DMS153 (cell line): ENCODE measurements at regions not wholly inside any gene's neighbourhood (a gene's known extent, or its start where the extent isn't known, plus 50 kb on each side); places are given as distances from the start of the nearest gene placed in this dataset.
"Not testable (repeated sequence)": the region's sequence is repeated elsewhere in the genome, so short reads cannot be mapped to it uniquely, and the experiment has no call there.

Experiments
- DNase-seq: peaks from one replicate; lab custom pipeline; 2025; lab: John Stamatoyannopoulos, UW

- no peak for DNase-seq
Measured at GRCh38 chr2:7849531-7849930, 832.3 kb upstream of the ID2 start.

GRCh38 chr2:7852546-7852945, 829.3 kb upstream of the ID2 start:
- no peak for DNase-seq

GRCh38 chr2:7857904-7858303, 824.0 kb upstream of the ID2 start:
- no peak for DNase-seq

- DNase-seq, result no peak
Measured at GRCh38 chr2:7858624-7859023, 823.2 kb upstream of the ID2 start.

- DNase-seq, result no peak
Measured at GRCh38 chr2:7860693-7861092, 821.2 kb upstream of the ID2 start.

DNA sequence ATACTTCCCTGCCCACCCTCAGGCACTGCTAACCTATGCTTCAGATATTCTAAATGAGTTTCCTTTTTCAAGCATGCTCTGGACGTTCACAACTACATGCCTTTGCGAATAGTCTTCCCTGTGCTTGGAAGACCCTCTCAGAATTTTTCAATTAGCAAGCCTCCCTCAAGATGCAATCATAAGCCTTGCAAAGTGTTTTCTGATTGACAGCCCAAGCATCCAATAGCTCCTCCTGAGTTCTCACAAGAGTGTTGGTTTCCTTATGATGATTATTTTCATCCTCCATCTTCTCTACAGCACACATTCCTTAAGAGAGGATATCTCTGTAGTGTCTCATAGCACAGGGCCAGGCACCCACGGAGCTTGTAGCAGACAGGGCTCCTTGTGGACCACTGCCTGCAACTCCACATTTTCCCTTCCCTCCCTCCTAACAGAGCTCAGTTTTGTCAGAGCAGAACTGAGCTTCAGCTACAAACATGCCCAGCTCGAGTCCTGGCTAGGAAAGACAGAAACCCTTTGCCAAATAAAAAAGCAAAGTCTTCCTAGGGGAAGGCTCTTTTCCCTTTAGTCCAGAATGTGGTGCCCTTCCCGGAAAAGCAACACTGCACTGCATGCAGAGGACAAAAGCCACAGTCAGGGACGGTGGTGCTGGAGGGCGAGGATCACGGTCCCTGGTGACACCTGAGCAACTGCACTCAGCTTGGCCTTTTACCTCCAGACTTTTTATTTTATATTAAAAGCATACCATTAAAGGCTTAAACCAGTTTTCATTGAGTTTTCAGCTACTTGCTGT, 819.8 kb upstream of the ID2 start:
- no peak for DNase-seq

DNA sequence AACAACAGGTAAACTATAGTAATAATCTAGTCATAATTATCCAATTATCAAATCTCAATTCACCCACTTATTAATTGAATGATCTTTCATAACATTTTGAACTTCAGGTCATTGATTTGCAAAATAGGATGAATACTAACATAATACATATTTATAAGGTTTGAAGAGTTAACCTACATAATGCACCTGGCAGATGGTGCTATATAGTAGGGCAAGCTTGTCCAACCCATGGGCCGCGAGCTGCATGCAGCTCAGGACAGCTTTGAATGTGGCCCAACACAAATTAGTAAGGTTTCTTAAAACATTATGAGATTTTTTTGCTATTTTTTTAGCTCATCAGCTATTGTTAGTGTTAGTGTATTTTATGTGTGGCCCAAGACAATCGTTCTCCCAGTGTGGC, 815.8 kb upstream of the ID2 start:
- no peak for DNase-seq

DNA sequence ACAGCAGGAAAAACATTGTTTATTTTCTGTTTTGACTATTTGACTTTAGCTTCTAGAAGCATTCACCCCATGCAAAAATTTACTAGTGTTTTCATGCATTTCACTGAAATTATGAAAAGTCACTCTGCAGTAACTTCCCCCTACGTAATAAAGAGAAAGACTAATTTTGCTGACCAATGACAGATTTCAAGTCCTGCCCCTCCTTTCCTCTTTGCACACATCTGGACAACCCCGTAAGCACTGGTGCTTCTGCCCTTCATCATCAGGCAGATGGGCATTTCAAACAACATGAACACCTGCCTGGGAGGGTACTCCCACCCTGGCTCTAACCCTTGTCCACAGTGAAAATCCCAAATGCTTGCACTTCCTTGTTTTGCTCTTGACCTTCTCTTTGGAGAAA, 815.0 kb upstream of the ID2 start:
- no peak for DNase-seq

DNA sequence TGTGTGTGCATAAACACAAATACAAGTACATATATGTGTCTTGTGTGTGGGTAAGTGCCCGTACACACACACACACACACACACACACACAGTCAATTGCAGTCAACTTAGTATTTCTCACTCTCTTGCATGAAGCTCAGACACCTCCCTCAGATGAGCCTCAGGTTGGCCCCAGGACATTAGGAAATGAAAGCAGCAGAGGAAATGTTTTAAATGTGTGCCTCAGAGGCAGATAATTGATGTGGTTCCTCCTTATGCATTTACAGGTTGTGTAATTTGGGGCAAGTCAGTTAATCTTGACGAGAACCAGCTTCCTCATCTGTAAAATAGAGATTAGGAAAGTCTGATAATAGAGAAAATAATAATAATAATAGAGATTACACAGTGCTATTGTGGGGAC, 814.0 kb upstream of the ID2 start:
- no peak for DNase-seq

GRCh38 chr2:7868836-7869235, 813.0 kb upstream of the ID2 start:
- no peak for DNase-seq

GRCh38 chr2:7876445-7876844, 805.4 kb upstream of the ID2 start:
- not testable (repeated sequence) for DNase-seq

DNA sequence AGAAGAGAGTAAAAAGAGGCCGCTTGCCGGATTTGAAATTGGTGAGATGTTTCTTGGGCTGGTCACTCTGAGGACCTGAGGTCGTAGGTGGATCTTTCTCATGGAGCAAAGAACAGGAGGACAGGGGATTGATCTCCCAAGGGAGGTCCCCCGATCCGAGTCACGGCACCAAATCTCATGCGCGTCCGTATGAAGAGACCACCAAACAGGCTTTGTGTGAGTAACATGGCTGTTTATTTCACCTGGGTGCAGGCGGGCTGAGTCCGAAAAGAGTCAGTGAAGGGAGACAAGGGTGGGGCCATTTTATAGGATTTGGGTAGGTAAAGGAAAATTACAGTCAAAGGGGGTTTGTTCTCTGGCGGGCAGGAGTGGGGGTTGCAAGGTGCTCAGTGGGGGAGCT, 803.6 kb upstream of the ID2 start:
- not testable (repeated sequence) for DNase-seq

- DNase-seq, result no peak
Measured at GRCh38 chr2:7878786-7879482, 802.9 kb upstream of the ID2 start.

DNA sequence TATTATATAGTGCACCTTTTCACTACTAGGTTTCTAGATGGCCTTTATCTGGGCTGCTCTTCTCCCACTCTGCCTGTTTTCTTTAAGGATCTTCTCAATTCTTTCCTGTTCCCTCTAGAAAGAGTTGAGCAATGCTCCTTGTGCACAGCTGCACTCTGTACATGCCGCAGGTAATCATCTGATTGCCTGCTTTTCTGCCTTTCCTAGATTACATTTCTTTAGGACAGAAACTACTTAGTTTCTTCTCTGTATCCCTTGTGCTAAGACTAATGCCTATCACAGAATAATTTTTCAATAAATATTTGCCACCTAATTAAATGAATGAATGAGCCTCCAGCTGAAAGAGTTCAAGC, 802.4 kb upstream of the ID2 start:
- DNase-seq, result no peak

DNA sequence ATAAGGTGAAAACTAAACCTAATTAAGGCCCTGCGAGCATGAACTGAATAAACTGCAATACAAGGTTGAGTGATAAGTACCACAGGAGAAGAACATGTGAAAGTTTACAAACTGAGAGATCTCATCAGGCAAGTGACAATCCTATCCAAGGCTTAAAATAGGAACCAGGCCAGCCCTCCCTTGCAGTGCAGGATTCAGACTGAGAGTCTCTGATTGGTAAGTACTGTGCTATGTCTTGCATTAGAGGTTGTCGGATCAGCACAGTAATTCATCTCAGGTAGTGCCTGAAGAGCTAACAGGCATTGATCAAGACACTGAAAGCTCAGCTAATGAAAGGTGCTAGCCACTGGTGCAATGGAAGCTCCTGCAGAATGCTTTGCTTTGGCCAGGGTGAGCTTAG, 801.7 kb upstream of the ID2 start:
- DNase-seq, result no peak

GRCh38 chr2:7880566-7880965, 801.3 kb upstream of the ID2 start:
- no peak for DNase-seq

- no peak for DNase-seq
Measured at GRCh38 chr2:7881063-7881462, 800.8 kb upstream of the ID2 start.

DNA sequence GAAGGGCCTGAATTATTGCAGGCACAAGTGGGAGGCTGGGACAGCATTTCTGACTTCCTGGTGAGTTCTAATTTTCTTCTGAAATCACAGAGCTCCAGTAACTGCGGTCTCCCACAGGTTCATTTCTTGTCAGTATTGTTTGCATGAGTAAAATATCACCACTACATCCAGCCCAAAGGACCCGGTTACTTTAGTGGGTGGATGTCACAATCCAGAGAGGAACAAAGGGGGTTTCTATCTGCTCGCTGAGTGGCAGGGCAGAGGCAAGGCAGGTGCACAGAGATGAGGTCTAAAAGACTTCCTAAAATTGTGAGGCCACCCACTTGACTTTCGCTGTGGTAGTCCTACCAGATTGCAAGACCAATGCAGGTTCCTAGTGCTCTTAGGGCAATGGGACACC, 800.4 kb upstream of the ID2 start:
- DNase-seq, result no peak

DNA sequence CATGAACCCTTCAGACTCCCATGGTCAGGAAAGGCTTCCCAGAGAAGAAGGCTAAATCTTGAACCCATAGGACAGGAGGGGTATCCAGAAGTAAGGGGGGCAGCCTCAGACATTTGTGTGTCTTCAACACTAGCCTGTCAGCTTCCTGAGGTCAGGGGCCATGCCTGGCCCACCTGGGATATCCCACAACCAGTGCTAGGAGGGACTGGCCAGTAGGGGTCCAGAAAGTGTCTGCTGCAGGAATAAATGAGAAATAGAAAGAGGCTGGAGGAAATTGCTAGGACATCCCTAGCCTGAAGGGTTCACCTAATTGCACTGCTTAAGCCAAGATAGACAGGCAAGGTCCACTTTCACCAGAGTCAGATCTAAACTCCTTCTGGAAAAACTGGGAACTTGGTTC, 799.6 kb upstream of the ID2 start:
- DNase-seq, result no peak

DNA sequence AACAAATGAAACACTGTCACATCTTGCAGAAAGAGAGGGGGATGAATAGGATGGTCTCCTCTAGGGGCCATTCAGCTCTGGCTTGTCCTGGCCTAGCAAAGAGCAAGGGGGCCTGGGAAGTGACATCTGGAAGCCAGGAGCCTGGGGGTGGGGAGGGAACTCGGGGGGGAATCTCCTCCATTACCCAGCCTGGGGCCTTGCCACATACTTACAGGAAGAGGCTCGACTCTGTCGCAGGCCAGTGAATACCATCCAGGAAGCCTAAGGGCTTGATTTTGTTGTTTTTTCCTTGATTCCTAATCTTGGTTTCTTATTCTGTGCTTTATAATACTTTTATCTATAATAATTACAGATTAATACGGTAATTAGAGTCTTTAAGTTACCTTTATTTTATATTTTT, 797.5 kb upstream of the ID2 start:
- DNase-seq, result no peak

DNA sequence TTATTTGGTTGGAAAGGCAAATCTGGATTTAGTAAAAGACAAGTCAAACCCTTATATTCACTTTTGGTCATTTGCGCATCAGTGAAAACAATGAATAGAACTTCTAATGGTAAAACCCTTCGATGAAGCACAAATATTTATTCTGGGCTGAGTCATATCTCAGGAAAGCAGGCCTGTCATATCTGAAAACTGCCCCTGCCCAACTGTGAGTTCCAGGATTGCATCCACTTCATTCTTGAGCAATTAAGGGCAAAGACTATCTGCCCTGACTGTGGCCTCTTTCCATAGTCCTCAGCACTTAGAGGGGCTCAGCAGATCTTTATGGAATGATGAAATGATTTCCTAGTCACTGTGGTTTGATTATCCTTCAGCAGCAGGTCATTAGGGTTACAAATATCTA, 795.2 kb upstream of the ID2 start:
- no peak for DNase-seq

- DNase-seq, result no peak
Measured at GRCh38 chr2:7887441-7887840, 794.4 kb upstream of the ID2 start.

DNA sequence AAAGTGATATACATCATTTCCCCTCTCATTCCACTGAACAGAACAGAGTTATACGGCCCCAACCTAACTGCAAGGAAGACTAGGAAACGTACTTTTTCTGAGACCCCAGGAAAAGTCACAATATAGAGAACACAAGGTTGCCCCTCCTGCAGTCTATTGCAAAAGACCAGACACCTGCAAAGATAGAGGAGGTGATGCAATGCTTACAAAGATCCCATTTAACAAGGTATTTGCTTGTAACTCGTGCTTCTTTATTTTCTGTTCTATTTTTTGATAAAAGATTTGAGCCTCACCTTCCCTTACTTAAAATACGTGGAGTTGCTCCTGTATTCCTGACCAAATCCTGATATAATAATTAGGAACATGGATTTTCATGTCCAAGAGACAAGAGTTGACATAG, 793.0 kb upstream of the ID2 start:
- DNase-seq, result no peak

DNA sequence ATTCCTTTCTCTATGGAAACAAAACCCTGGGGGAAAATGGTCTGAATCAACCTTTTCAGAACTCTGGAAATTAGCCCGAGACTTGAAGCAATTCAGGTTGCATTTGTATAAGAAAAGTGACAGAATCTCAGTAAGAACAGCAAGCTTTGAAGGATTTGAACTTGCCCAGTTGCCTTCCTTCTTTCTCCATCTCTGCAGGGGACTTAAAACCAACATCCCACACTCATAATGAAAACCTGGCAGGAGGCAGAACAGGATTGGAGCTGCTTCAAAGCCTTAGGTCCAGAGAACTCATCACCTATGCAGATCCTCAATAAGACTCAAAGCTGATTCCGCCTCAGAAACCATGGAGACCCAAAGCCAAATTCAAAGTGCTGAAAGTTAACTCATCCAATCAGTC, 790.5 kb upstream of the ID2 start:
- no peak for DNase-seq
